ENCODE measurements at regions not wholly inside any gene's neighbourhood (a gene's known extent, or its start where the extent isn't known, plus 50 kb on each side); places are given as distances from the start of the nearest gene placed in this dataset.

DNA sequence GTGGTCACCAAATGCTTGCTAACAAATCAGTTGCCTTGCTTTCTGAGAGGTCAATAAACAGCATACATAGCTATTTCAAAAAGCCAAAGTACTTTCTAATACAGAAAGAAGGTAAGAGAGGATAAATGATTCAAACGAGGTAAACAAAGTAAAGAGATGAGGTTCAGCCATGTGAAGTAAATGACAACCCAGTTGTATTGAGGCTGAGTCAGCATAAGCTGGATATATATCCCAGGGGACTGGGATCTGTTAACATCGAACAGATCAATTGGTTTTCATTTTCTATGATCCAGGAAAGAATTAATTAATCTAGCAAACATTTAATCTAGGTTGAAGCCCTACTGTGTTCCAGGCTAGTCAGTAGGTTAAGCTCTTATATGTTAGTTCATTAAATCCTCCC lies 97.3 kb upstream of the GRIA3 start:
- TF ChIP-seq POLR2A (IDR thresholded peaks at IDR 0.05; ENCODE audit: low read depth, low read length) (no peak), TAF1 (IDR thresholded peaks at IDR 0.05; ENCODE audit: low read depth, low read length) (no peak), POLR2AphosphoS5 (IDR thresholded peaks at IDR 0.05; ENCODE audit: low read depth, low read length) (no peak)
